ENCODE measurements at regions not wholly inside any gene's neighbourhood (a gene's known extent, or its start where the extent isn't known, plus 50 kb on each side); places are given as distances from the start of the nearest gene placed in this dataset.
A peak's percentile ranks its signal among the peaks of the same experiment; 100 is the strongest.

DNA sequence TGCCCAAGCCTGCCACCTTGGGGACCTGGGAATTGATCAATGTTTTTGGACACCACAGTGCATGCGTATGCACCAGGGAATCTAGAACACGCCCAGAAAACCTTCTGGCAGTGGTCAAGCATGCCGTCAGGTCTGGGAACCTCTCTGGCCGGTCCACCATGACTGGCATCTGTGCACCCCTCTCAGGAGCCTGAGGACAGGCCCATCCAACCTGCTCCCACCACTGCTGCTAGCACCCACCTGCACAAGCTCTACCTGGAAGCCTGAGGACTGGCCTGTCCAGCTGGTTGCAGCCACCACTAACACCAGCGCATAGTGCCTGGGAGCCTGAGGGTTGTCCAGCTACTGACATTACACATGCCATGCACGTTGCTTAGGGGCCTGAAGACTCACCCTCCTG, 162.1 kb upstream of the GALNTL6 start:
- no peak for ATAC-seq
- H3K36me3 Mint-ChIP-seq, result peaks cover 0 to 5% of the 10 kb centered on the region in 2 donors
- DNase-seq (ENCODE audit: low spot score in 2 of 2), result no peak
- no peak overlapping the region for H3K27ac Mint-ChIP-seq
- H3K9me3 Mint-ChIP-seq, result peaks cover 0 to 14% of the 10 kb centered on the region in 2 donors

DNA sequence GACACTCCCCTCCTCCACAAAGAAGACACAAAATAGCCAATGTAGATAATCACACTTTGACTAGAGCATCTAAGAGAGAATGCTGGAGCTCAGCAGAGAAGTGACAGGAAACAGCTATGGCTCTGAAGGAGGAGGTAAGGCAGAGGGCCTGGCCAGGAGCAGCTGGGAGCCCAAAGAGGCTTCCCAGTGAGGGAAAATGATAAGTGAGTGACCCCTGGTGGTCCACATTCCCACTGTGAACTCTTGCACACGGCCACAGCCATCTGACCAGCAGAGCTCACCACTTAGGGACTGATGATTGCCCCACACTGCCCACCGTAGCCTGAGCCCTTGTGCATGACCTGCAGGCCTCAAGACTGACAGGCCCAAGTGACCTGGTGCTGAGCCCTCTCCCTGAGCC, 162.7 kb upstream of the GALNTL6 start:
- Mint-ChIP-seq H3K9me3 (peaks cover 0 to 14% of the 10 kb centered on the region in 2 donors), H3K27ac (no peak overlapping the region)
- ATAC-seq, result no peak

DNA sequence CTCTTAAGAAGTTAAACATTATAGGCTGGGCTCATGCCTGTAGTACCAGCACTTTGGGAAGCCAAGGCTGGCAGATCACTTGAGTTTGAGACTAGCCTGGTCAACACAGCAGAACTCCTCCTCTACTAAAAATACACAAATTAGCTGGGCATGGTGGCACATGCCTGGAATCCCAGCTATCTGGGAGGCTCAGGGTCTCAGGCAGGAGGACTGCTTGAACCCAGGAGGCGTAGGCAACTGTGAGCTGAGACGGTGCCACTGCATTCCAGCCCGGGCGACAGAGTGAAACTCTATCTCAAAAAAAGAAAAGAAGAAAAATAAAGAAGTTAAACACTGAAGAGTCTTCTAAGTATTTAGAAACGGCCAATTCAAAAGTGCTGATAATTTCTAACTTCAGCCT, 164.3 kb upstream of the GALNTL6 start:
- Mint-ChIP-seq H3K9me3 (peaks cover 0 to 14% of the 10 kb centered on the region in 2 donors), H3K27ac (no peak overlapping the region), H3K36me3 (peaks cover 0 to 5% of the 10 kb centered on the region in 2 donors)
- ATAC-seq (no peak), DNase-seq (ENCODE audit: low spot score in 2 of 2) (no peak)

More for the DNA sequence above, 162.7 kb upstream of the GALNTL6 start:
- H3K36me3 Mint-ChIP-seq, result peaks cover 0 to 5% of the 10 kb centered on the region in 2 donors
- DNase-seq (ENCODE audit: low spot score in 2 of 2), result no peak

DNA sequence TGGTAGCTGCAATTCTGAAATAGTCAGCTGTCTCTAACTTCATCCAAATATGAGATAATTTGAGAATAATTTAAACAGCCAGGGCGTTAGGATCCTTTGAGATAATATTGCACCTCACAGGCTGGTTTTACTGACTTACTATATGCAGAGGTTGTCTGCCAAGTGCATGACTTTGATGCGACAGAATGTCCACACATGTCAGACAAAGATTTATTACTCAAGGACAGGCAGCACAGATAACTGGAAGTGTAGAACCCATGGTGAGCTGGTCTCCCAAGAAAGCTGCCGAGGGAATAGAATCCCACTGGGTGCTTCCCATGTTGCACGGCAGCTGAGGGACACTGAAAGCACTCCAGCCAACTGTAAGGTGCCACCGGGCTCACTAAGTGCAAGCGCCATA, 166.2 kb upstream of the GALNTL6 start:
- ATAC-seq, result no peak
- Mint-ChIP-seq H3K9me3 (peaks cover 0 to 10% of the 10 kb centered on the region in 2 donors), H3K36me3 (peaks cover 0 to 5% of the 10 kb centered on the region in 2 donors), H3K27ac (no peak overlapping the region)
- DNase-seq (ENCODE audit: low spot score in 2 of 2), result no peak

DNA sequence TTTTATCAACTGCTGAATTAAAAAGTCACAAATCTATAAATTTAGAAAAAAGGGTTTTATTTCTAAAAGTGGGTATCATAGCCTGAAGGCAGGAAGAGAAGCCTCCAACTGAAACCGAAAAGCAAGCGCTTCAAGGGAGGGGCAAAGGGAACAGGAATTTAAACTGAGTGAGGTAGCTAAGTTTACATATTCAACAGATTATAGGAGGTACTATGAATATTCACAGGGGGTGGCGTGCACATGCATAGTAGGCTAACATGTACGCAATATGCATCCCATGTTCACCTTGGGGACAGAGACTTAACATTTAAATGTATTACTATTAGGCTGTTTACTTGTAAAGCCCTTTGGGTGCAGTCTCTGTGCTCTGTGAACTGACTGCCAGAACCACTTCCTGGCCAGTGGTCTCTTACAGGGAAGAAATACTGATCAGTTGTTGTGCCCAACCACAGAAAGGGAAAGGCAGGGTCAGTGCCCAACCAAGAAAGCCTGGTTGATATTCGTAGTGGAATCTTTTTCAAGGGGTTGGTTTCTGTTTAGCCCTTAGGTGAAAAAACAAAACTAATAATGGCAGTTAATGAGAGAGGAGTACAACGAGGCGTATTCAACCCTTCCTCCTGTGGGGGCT, 168.7 kb upstream of the GALNTL6 start:
- DNase-seq (ENCODE audit: low spot score in 2 of 2) (no peak), ATAC-seq (no peak)
- no peak overlapping the region for H3K27ac Mint-ChIP-seq
- H3K36me3 Mint-ChIP-seq, result no peaks in the 10 kb centered on the region
- H3K9me3 Mint-ChIP-seq, result peaks cover 0 to 5% of the 10 kb centered on the region in 2 donors

DNA sequence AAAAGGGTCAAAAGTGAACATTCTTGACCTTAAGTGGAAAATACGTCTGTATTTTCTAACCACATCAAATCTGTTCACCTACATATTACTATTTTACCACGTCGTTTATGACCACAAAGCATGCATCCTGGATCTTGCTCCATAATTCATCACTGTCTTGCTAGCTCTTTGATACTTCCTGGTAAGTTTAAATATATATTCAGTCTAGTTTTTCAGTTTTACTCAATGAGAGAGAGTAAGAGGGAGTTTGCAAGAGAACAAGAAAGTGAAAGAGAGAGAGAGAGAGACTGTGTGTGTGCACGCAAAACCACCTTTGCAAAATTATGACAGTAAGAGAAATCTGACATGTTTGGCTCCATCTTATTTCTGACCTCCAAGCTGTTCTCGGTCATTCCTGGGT, 173.7 kb upstream of the GALNTL6 start:
- peaks cover 0 to 5% of the 10 kb centered on the region in 2 donors for H3K9me3 Mint-ChIP-seq
- peak; percentile 16 to 85 for ATAC-seq
- H3K27ac Mint-ChIP-seq, result no peak overlapping the region

DNA sequence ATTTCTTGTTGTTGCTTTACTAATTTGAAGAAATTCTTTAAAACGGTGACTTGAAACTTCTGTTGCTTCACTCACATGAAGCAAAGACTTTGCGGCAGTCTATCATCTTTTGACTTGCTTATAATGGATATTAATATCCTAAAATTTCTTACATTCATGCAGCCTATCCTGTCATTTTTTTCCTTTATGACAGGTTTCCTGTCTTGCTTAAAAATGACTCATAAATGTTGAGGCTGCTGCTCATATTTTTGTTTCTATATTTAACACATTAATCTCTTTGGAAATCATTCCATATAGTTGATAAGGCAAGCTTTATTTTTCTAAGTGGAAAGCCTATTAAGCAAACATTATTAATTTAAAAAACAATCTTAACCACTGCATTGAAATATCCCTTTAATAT, 176.6 kb upstream of the GALNTL6 start:
- Mint-ChIP-seq H3K36me3 (no peaks in the 10 kb centered on the region), H3K9me3 (peaks cover 0 to 5% of the 10 kb centered on the region in 2 donors), H3K27ac (no peak overlapping the region)
- no peak for ATAC-seq
- no peak for DNase-seq (ENCODE audit: low spot score in 2 of 2)

More for the DNA sequence above, 173.7 kb upstream of the GALNTL6 start:
- no peak for DNase-seq (ENCODE audit: low spot score in 2 of 2)
- H3K36me3 Mint-ChIP-seq, result no peaks in the 10 kb centered on the region

DNA sequence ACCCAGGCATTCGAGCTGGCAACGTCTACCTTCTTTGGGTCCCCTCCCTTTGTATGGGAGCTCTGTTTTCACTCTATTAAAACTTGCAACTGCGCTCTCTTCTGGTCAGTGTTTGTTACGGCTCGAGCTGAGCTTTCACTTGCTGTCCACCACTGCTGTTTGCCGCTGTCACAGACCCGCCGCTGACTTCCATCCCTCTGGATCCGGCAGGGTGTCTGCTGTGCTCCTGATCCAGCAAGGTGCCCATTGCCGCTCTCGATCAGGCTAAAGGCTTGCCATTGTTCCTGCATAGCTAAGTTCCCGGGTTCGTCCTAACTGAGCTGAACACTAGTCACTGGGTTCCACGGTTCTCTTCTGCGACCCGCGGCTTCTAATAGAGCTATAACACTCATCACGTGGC, 183.5 kb upstream of the GALNTL6 start:
- ATAC-seq, result no peak
- peaks cover 0 to 8% of the 10 kb centered on the region in 2 donors for H3K9me3 Mint-ChIP-seq
- H3K36me3 Mint-ChIP-seq, result no peaks in the 10 kb centered on the region
- H3K27ac Mint-ChIP-seq, result no peak overlapping the region
- DNase-seq (ENCODE audit: low spot score in 2 of 2), result no peak

DNA sequence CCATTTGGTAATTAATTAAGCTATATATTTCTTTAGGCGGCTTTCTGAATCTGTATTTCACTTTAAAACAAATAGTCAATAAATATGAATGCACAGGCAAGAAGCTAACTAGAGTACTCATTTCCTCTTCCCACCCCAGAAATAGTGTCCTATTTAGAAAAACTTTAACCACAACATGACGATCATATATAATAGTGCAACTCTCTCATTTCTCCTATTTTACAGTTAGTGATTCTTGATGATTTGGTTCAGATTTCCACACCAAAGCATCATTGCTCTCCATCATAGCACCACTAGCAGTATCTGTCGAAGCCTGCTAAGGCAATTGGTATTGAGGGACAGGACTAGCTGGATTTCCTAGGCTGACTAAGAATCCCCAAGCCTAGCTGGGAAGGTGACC, 184.0 kb upstream of the GALNTL6 start:
- peaks cover 0 to 12% of the 10 kb centered on the region in 2 donors for H3K9me3 Mint-ChIP-seq
- no peak for ATAC-seq
- no peak overlapping the region for H3K27ac Mint-ChIP-seq
- no peaks in the 10 kb centered on the region for H3K36me3 Mint-ChIP-seq
- DNase-seq (ENCODE audit: low spot score in 2 of 2), result no peak

DNA sequence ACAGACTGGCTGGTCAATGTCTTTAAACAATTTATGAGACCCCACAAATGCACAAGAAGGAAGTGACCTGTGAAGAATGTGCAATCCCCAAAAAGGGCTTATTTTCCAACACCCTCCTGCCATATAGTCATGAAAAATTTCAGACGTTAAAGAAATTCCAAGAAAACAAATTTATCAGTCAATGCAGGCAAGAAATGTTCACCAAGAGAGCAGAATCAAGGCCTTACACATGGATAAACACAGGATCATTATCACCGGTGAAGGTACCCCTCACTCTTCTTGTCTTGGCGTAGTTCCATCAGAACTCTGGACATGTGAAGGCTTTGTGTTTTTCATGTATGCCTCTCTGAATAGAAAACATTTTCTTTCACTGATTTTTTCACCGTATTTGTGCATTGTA, 186.7 kb upstream of the GALNTL6 start:
- Mint-ChIP-seq H3K36me3 (no peaks in the 10 kb centered on the region), H3K27ac (no peak overlapping the region), H3K9me3 (peaks cover 4 to 15% of the 10 kb centered on the region in 2 donors)
- DNase-seq (ENCODE audit: low spot score in 2 of 2) (no peak), ATAC-seq (no peak)

DNA sequence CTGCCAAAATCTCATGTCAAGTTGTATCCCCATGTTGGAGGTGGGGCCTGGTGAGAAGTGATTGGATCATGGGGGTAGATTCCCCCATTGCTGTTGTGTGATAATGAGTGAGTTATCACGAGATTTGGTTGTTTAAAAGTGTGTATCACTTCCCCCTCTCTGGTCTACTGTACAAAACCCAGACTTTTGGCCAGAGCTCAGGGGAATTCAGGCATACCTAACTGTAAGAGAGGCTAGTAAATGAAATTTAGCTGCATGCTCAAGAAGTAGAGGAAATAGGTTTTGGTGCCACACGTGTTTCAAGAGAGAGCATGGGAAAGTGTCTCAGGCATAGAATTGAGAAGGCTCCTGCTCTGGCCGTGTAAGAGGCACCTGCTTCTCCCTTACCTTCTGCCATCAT, 190.5 kb upstream of the GALNTL6 start:
- ATAC-seq (no peak), DNase-seq (ENCODE audit: low spot score in 2 of 2) (no peak)
- no peak overlapping the region for H3K27ac Mint-ChIP-seq
- peaks cover 9 to 15% of the 10 kb centered on the region in 2 donors for H3K9me3 Mint-ChIP-seq
- H3K36me3 Mint-ChIP-seq, result no peaks in the 10 kb centered on the region

DNA sequence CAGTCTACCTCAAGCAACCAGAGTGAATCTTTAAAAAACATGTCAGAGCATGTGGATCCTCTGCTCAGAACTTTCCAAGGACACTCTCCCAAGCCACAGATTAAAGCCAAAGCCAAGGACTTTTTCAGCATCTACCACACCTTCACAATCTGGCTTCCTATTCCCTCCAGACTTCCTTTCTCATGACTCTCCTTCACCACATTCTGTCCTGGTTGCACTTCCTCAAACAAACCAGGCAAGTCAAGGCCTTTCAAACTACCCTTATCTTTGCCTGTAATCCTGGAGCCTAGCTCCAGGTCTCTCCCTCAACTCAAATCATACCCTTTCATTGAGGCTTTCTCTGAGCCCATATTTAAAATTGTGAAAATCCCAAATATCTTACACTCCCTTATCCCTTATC, 191.6 kb upstream of the GALNTL6 start:
- no peak for DNase-seq (ENCODE audit: low spot score in 2 of 2)
- ATAC-seq, result no peak
- Mint-ChIP-seq H3K27ac (no peak overlapping the region), H3K9me3 (peaks cover 9 to 15% of the 10 kb centered on the region in 2 donors), H3K36me3 (no peaks in the 10 kb centered on the region)

DNA sequence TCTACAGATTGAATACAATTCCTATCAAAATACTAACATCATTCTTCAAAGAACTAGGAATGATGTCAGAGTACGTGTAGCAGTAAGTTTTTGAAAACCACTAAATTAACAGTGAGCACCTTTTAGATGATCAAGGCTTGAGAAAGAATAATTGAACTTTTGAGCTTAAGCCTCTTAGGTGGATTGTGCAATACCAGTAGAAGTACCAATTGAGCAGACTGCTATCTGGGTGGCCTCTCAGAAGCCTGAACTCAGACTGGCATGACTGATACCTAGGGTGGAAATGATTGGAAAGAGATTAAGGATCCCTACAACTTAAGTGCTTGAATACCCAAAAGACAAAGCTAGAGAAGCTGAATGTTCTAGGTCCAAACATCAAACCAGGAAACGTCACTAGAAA, 200.3 kb upstream of the GALNTL6 start:
- Mint-ChIP-seq H3K9me3 (peaks cover 11 to 21% of the 10 kb centered on the region in 2 donors), H3K36me3 (no peaks in the 10 kb centered on the region), H3K27ac (no peak overlapping the region)
- ATAC-seq (no peak), DNase-seq (ENCODE audit: low spot score in 2 of 2) (no peak)

DNA sequence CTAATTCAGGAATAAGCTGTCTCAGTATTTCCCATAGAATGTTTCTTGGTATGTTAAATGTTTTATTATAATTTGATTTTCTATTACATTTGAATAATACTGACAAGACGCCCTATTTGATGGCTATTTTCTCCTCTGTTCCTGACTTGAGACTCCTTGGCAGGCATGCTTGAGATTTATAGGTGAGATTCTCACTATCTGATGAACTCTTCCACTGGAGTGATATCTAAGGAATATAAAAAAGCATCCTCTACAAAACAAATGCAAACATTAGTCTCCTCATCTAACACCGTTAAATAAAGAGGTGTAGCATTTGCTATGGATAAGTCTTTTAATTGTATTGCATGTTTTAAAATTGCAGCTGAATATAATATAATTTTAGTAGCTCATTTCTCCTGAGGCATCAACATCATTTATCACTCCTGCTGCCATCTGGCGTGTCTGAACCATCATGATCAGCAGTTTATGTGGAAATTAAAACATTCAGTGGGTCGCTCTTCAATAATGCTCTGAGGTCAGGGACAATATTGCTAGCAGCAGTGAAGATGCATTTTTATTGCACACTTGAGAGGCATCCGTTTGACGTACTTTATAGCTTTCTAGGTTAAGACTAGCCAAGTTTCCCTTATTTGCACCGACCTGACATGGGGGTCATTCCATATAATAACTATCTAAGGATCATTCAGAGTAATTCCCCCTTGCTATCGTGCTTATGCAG, 210.4 kb upstream of the GALNTL6 start:
- Mint-ChIP-seq H3K9me3 (peaks cover 7 to 9% of the 10 kb centered on the region in 2 donors), H3K36me3 (no peaks in the 10 kb centered on the region), H3K27ac (no peak overlapping the region)
- no peak for DNase-seq (ENCODE audit: low spot score in 2 of 2)
- ATAC-seq, result no peak

DNA sequence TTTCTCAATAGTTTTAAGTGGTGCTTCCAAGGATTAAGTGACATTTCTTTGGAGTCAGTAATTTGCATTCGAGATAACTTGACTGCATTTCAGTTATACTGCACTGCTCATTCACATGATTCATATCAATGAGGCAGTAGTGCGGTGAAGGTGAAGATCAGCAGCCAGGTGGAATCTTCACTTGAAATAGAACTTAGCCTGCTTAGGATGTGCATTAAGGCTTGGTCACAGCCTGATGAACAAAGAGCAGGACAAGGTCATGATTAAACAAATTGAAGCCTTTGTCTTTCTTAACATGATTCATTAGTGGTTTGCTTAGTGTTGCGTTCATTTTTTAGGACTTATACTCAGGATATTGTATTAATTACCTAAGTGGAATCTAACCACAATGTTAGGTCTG, 212.1 kb upstream of the GALNTL6 start:
- DNase-seq (ENCODE audit: low spot score in 2 of 2) (no peak), ATAC-seq (no peak)
- Mint-ChIP-seq H3K27ac (no peak overlapping the region), H3K9me3 (peaks cover 11% of the 10 kb centered on the region in 2 donors), H3K36me3 (no peaks in the 10 kb centered on the region)

DNA sequence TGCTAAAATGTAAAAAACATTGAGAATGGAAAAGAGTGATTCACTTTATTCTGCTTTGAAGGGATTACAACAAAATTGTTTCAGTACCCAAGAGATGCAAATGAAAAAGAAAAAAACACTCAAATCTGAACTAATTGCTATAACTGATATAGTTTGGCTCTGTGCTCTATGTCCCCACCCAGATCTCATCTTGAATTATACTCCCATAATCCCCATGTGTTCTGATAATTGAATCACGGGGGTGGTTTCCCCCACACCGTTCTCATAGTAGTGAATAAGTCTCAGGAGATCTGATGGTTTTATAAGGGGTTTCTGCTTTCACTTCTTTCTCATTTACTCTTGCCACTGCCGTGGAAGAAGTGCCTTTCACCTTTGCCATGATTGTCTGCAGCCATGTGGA, 213.6 kb upstream of the GALNTL6 start:
- DNase-seq (ENCODE audit: low spot score in 2 of 2), result no peak
- H3K36me3 Mint-ChIP-seq, result no peaks in the 10 kb centered on the region
- no peak overlapping the region for H3K27ac Mint-ChIP-seq
- H3K9me3 Mint-ChIP-seq, result peaks cover 11% of the 10 kb centered on the region in 2 donors
- ATAC-seq, result peak in 1 of 2 donors; percentile 32

DNA sequence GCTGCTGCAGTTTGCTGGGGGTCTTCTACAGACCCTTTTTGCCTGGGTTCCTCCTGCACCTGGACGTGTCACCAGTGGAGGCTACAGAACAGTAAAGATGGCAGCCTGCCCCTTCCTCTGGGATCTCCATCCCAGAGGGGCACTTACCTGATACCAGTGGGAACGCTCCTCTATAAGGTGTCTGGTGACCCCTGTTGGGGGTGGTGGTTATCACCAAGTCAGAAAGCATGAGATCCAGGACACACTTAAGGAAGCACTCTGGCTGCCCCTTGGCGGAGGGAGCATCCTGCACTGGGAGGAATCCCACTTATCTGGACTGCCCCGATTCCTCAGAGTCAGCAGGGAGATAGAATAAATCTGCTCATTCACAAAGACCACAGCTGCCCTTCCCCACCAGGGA, 218.9 kb upstream of the GALNTL6 start:
- no peak for ATAC-seq
- peaks cover 0 to 6% of the 10 kb centered on the region in 2 donors for H3K36me3 Mint-ChIP-seq
- DNase-seq (ENCODE audit: low spot score in 2 of 2), result no peak
- peaks cover 11 to 24% of the 10 kb centered on the region in 2 donors for H3K9me3 Mint-ChIP-seq
- H3K27ac Mint-ChIP-seq, result no peak overlapping the region

DNA sequence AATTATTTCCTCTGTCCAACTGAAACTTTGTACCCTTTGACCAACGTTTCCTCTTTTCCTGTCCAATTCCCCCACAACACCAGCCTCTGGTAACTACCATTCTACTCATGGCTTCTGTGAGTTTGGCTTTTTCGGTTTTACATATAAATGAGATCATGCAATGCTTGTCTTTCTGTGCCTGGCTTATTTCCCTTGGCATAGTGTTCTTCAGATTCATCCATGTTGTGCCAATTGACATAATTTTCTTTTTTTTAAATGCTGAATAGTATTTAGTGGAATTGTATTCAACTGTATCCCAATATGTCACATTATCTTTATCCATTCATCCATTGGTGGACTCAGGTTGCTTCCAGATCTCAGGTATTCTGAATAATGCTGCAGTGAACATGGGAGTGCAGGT, 222.5 kb upstream of the GALNTL6 start:
- ATAC-seq (no peak), DNase-seq (ENCODE audit: low spot score in 2 of 2) (no peak)
- Mint-ChIP-seq H3K36me3 (peaks cover 0 to 6% of the 10 kb centered on the region in 2 donors), H3K27ac (no peak overlapping the region), H3K9me3 (peaks cover 4 to 17% of the 10 kb centered on the region in 2 donors)
